ENCODE measurements at regions not wholly inside any gene's neighbourhood (a gene's known extent, or its start where the extent isn't known, plus 50 kb on each side); places are given as distances from the start of the nearest gene placed in this dataset.

GRCh38 chr15:39041979-39042495 lies 477.4 kb upstream of the RASGRP1 start:
- TF ChIP-seq CTCF (conservative IDR thresholded peaks at IDR 0.05; ENCODE audit: low read depth, low read length), result no peak
- no peak for TF ChIP-seq EZH2 (IDR thresholded peaks at IDR 0.05; ENCODE audit: borderline replicate concordance, low read depth, low read length, poor library complexity, severe bottlenecking)
